Activated CD8-positive, alpha-beta T cell treated with anti-CD3 and anti-CD28 coated beads, Interleukin-2, amount 10 ng/mL, durations not matched to agents 7 days and 5 days (primary cell): ENCODE measurements at regions not wholly inside any gene's neighbourhood (a gene's known extent, or its start where the extent isn't known, plus 50 kb on each side); places are given as distances from the start of the nearest gene placed in this dataset.
A peak's percentile ranks its signal among the peaks of the same experiment; 100 is the strongest.

Experiments used
- ATAC-seq: fragments of 150-1000 bp; cut with Tn5 transposase; one replicate; pipeline ENCODE4 v1.10.0; 2021; ENCODE audit warnings: moderate library complexity
- CTCF ChIA-PET: fragments of 350-600 bp; sonication (Branson Sonifier 250); formaldehyde crosslinking; loops from one replicate; lab custom pipeline; 2021; ENCODE audit warnings: antibody characterized with exemption; lab: Charles Lee
- POLR2A ChIA-PET: fragments of 350-600 bp; sonication (Branson Sonifier 250); formaldehyde crosslinking; loops from one replicate; lab custom pipeline; 2021; ENCODE audit warnings: antibody characterized with exemption; lab: Charles Lee
- DNase-seq: peaks from one replicate; pipeline ENCODE4 v3.0.0-alpha.2; 2020
- H3K27ac Mint-ChIP-seq: one replicate; pipeline ENCODE4 v1.8.0; 2021; ENCODE audit warnings: mild to moderate bottlenecking, mixed read lengths
- H3K27me3 Mint-ChIP-seq: one replicate; pipeline ENCODE4 v1.8.0; 2021; ENCODE audit warnings: low read depth, mixed read lengths
- H3K36me3 Mint-ChIP-seq: one replicate; pipeline ENCODE4 v1.8.0; 2021; ENCODE audit warnings: low read depth, mixed read lengths
- H3K4me1 Mint-ChIP-seq: one replicate; pipeline ENCODE4 v1.8.0; 2021; ENCODE audit warnings: low read depth, mixed read lengths
- H3K4me3 Mint-ChIP-seq: one replicate; pipeline ENCODE4 v1.8.0; 2021; ENCODE audit warnings: mild to moderate bottlenecking, mixed read lengths
- H3K9me3 Mint-ChIP-seq: one replicate; pipeline ENCODE4 v1.8.0; 2022; ENCODE audit warnings: mixed read lengths; ENCODE audit not compliant: insufficient read depth

- DNase-seq (no peak), ATAC-seq (no peak)
- Mint-ChIP-seq H3K27me3 (no peaks in the 10 kb centered on the region), H3K4me3 (no peak overlapping the region), H3K36me3 (no peaks in the 10 kb centered on the region), H3K9me3 (no peaks in the 10 kb centered on the region), H3K27ac (no peak overlapping the region), H3K4me1 (no peaks in the 10 kb centered on the region)
- ChIA-PET CTCF (no interaction called here), POLR2A (no interaction called here)
Measured at GRCh38 chr4:122555216-122555615, 65.7 kb downstream of the IL21 start.

GRCh38 chr4:122553432-122553831, 67.4 kb downstream of the IL21 start:
- no peak overlapping the region for H3K27ac Mint-ChIP-seq
- H3K4me1 Mint-ChIP-seq = peaks cover 6% of the 10 kb centered on the region
- ChIA-PET POLR2A (no interaction called here), CTCF (no interaction called here)
- H3K4me3 Mint-ChIP-seq = no peak overlapping the region
- H3K27me3 Mint-ChIP-seq = no peaks in the 10 kb centered on the region
- no peaks in the 10 kb centered on the region for H3K36me3 Mint-ChIP-seq
- H3K9me3 Mint-ChIP-seq = no peaks in the 10 kb centered on the region
- no peak for DNase-seq
- no peak for ATAC-seq

- no peaks in the 10 kb centered on the region for H3K9me3 Mint-ChIP-seq
- peaks cover 12% of the 10 kb centered on the region for H3K4me1 Mint-ChIP-seq
- ChIA-PET CTCF (no interaction called here), POLR2A (no interaction called here)
- H3K36me3 Mint-ChIP-seq = no peaks in the 10 kb centered on the region
- DNase-seq = no peak
- no peak for ATAC-seq
- H3K4me3 Mint-ChIP-seq = no peak overlapping the region
- H3K27me3 Mint-ChIP-seq = no peaks in the 10 kb centered on the region
- H3K27ac Mint-ChIP-seq = no peak overlapping the region
Measured at GRCh38 chr4:122552898-122553297, 68.0 kb downstream of the IL21 start.

GRCh38 chr4:122548886-122549630, 71.8 kb downstream of the IL21 start:
- H3K27me3 Mint-ChIP-seq = no peaks in the 10 kb centered on the region
- H3K36me3 Mint-ChIP-seq = no peaks in the 10 kb centered on the region
- H3K4me3 Mint-ChIP-seq = no peak overlapping the region
- no peak overlapping the region for H3K27ac Mint-ChIP-seq
- DNase-seq = no peak
- ChIA-PET CTCF (no interaction called here), POLR2A (no interaction called here)
- ATAC-seq = no peak
- peaks cover 12% of the 10 kb centered on the region for H3K4me1 Mint-ChIP-seq
- H3K9me3 Mint-ChIP-seq = no peaks in the 10 kb centered on the region

- H3K4me1 Mint-ChIP-seq = peaks cover 12% of the 10 kb centered on the region
Measured at GRCh38 chr4:122548452-122548851, 72.4 kb downstream of the IL21 start.

GRCh38 chr4:122542411-122543236, 78.2 kb downstream of the IL21 start:
- Mint-ChIP-seq H3K27ac (peak overlapping the region; percentile 36), H3K27me3 (no peaks in the 10 kb centered on the region), H3K4me3 (no peak overlapping the region), H3K4me1 (peaks cover 38% of the 10 kb centered on the region), H3K36me3 (no peaks in the 10 kb centered on the region), H3K9me3 (no peaks in the 10 kb centered on the region)
- ChIA-PET POLR2A (interaction anchor here (0.8 kb wide), 1 partner anchor 142 kb away, joined by 3 read pairs; no protein-coding TSS in a partner anchor), CTCF (interaction anchor here (0.8 to 1.9 kb wide), 3 partner anchors 11 to 642 kb away, joined by 3 to 10 read pairs (median 3); no protein-coding TSS in a partner anchor)
- ATAC-seq (peak; percentile 24), DNase-seq (no peak)

More at GRCh38 chr4:122548452-122548851, 72.4 kb downstream of the IL21 start:
- CTCF ChIA-PET = no interaction called here
- H3K27me3 Mint-ChIP-seq = no peaks in the 10 kb centered on the region
- ATAC-seq (peak; percentile 65), DNase-seq (no peak)
- H3K36me3 Mint-ChIP-seq = no peaks in the 10 kb centered on the region
- no peaks in the 10 kb centered on the region for H3K9me3 Mint-ChIP-seq
- POLR2A ChIA-PET = no interaction called here
- H3K4me3 Mint-ChIP-seq = no peak overlapping the region
- no peak overlapping the region for H3K27ac Mint-ChIP-seq

GRCh38 chr4:122541996-122542395, 78.9 kb downstream of the IL21 start:
- Mint-ChIP-seq H3K36me3 (no peaks in the 10 kb centered on the region), H3K27me3 (no peaks in the 10 kb centered on the region), H3K27ac (no peak overlapping the region), H3K4me1 (peaks cover 38% of the 10 kb centered on the region), H3K4me3 (no peak overlapping the region), H3K9me3 (no peaks in the 10 kb centered on the region)
- ChIA-PET CTCF (interaction anchor here (1.3 to 1.9 kb wide), 2 partner anchors 10 to 36 kb away, joined by 3 to 10 read pairs; no protein-coding TSS in a partner anchor), POLR2A (interaction anchor here (0.8 kb wide), 1 partner anchor 143 kb away, joined by 3 read pairs; no protein-coding TSS in a partner anchor)
- DNase-seq = no peak
- ATAC-seq = no peak

GRCh38 chr4:122540838-122541237, 80.0 kb downstream of the IL21 start:
- Mint-ChIP-seq H3K4me1 (peaks cover 38% of the 10 kb centered on the region), H3K9me3 (no peaks in the 10 kb centered on the region), H3K36me3 (no peaks in the 10 kb centered on the region), H3K27me3 (no peaks in the 10 kb centered on the region), H3K27ac (no peak overlapping the region), H3K4me3 (no peak overlapping the region)
- CTCF ChIA-PET = interaction anchor here (0.6 kb wide), 1 partner anchor 37 kb away, joined by 3 read pairs; no protein-coding TSS in a partner anchor
- ATAC-seq (no peak), DNase-seq (no peak)
- POLR2A ChIA-PET = no interaction called here

GRCh38 chr4:122539861-122540465, 80.9 kb downstream of the IL21 start:
- H3K4me3 Mint-ChIP-seq = no peak overlapping the region
- no peaks in the 10 kb centered on the region for H3K36me3 Mint-ChIP-seq
- ATAC-seq = peak; percentile 70
- H3K27ac Mint-ChIP-seq = no peak overlapping the region
- H3K27me3 Mint-ChIP-seq = no peaks in the 10 kb centered on the region
- ChIA-PET POLR2A (no interaction called here), CTCF (interaction anchor here (0.6 kb wide), 1 partner anchor 133 kb away, joined by 3 read pairs; no protein-coding TSS in a partner anchor)
- DNase-seq = no peak
- peaks cover 38% of the 10 kb centered on the region for H3K4me1 Mint-ChIP-seq
- no peaks in the 10 kb centered on the region for H3K9me3 Mint-ChIP-seq

GRCh38 chr4:122537388-122538135, 81.0 kb upstream of the IL2 start:
- H3K27ac Mint-ChIP-seq = no peak overlapping the region
- H3K9me3 Mint-ChIP-seq = no peaks in the 10 kb centered on the region
- ChIA-PET POLR2A (no interaction called here), CTCF (interaction anchor here (1.2 kb wide), 1 partner anchor 41 kb away, joined by 5 read pairs; no protein-coding TSS in a partner anchor)
- no peak overlapping the region for H3K4me3 Mint-ChIP-seq
- H3K27me3 Mint-ChIP-seq = no peaks in the 10 kb centered on the region
- ATAC-seq (no peak), DNase-seq (no peak)
- H3K4me1 Mint-ChIP-seq = peaks cover 31% of the 10 kb centered on the region
- no peaks in the 10 kb centered on the region for H3K36me3 Mint-ChIP-seq

- no peaks in the 10 kb centered on the region for H3K27me3 Mint-ChIP-seq
- ChIA-PET CTCF (interaction anchor here (0.7 kb wide), 1 partner anchor 873 kb away, joined by 4 read pairs; no protein-coding TSS in a partner anchor), POLR2A (interaction anchor here (0.7 kb wide), 1 partner anchor 764 kb away, joined by 6 read pairs; no protein-coding TSS in a partner anchor)
- ATAC-seq (no peak), DNase-seq (no peak)
- no peaks in the 10 kb centered on the region for H3K9me3 Mint-ChIP-seq
- H3K4me1 Mint-ChIP-seq = peaks cover 17% of the 10 kb centered on the region
- no peaks in the 10 kb centered on the region for H3K36me3 Mint-ChIP-seq
- H3K27ac Mint-ChIP-seq = no peak overlapping the region
- no peak overlapping the region for H3K4me3 Mint-ChIP-seq
Measured at GRCh38 chr4:122536001-122536400, 79.5 kb upstream of the IL2 start.
